GM12873 (cell line): ENCODE measurements at regions not wholly inside any gene's neighbourhood (a gene's known extent, or its start where the extent isn't known, plus 50 kb on each side); places are given as distances from the start of the nearest gene placed in this dataset.

Experiments used
- CTCF ChIP-seq: IDR thresholded peaks from 2 replicates; pipeline ENCODE4 v1.5.1; 2012; ENCODE audit warnings: low read depth, mild to moderate bottlenecking, moderate library complexity, low read length, control low read depth; ENCODE audit not compliant: insufficient read depth; ENCODE audit errors: missing control alignments

GRCh38 chrX:155767051-155767875, 113.9 kb upstream of the VAMP7 start:
- TF ChIP-seq CTCF, result no peak

- no peak for TF ChIP-seq CTCF
Measured at GRCh38 chrX:155766321-155766720, 114.8 kb upstream of the VAMP7 start.

GRCh38 chrX:155761185-155761584, 120.0 kb upstream of the VAMP7 start:
- TF ChIP-seq CTCF, result no peak

- no peak for TF ChIP-seq CTCF
Measured at GRCh38 chrX:155757046-155757759, 123.9 kb upstream of the VAMP7 start.

GRCh38 chrX:155755706-155756337, 125.3 kb upstream of the VAMP7 start:
- no peak for TF ChIP-seq CTCF

- TF ChIP-seq CTCF, result no peak
Measured at GRCh38 chrX:155751131-155751530, 130.0 kb upstream of the VAMP7 start.

- no peak for TF ChIP-seq CTCF
Measured at GRCh38 chrX:155747520-155747919, 133.6 kb upstream of the VAMP7 start.
